Lower leg skin (tissue), 3 donors: ENCODE measurements at regions not wholly inside any gene's neighbourhood (a gene's known extent, or its start where the extent isn't known, plus 50 kb on each side); places are given as distances from the start of the nearest gene placed in this dataset.

Source experiments
- POLR2A ChIP-seq, 2 donors: fragments of 450-650 bp; IDR thresholded peaks; one replicate each; pipeline ENCODE4 v1.6.1; 2016 to 2017; ENCODE audit warnings: antibody characterized with exemption in 2 of 2, mild to moderate bottlenecking in 1 of 2, moderate library complexity in 1 of 2
- TF ChIP-seq, protein P1 (sequence below), 3 donors: fragments of 450-650 bp; IDR thresholded peaks; one replicate each; pipeline ENCODE4 v1.5.1; 2016; ENCODE audit warnings: antibody characterized with exemption in 3 of 3, mild to moderate bottlenecking in 3 of 3, moderate library complexity in 2 of 3

DNA sequence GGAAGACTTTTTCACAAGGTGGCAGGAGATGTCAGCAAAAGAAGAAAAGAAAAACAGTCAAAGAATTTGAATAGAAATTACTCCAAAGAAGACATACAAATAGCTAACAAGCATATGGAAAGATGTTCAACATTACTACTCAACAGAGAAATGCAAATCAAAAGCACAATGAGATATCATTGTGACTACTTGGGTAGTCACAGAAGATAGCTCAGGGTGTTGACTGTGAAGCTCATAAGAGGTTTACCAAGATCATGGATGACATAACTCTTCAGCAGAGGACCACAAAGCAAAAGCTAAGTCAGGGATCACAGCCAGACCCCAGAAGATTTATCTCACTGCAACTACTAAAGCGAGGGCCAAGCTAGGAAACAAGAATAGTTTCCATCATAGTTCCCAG, 53.0 kb upstream of the TANK start:
- TF ChIP-seq, protein P1, sequence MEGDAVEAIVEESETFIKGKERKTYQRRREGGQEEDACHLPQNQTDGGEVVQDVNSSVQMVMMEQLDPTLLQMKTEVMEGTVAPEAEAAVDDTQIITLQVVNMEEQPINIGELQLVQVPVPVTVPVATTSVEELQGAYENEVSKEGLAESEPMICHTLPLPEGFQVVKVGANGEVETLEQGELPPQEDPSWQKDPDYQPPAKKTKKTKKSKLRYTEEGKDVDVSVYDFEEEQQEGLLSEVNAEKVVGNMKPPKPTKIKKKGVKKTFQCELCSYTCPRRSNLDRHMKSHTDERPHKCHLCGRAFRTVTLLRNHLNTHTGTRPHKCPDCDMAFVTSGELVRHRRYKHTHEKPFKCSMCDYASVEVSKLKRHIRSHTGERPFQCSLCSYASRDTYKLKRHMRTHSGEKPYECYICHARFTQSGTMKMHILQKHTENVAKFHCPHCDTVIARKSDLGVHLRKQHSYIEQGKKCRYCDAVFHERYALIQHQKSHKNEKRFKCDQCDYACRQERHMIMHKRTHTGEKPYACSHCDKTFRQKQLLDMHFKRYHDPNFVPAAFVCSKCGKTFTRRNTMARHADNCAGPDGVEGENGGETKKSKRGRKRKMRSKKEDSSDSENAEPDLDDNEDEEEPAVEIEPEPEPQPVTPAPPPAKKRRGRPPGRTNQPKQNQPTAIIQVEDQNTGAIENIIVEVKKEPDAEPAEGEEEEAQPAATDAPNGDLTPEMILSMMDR (IDR thresholded peaks at IDR 0.05), result no peak
- TF ChIP-seq POLR2A (IDR thresholded peaks at IDR 0.05), result no peak
